B cell (primary cell): ENCODE measurements at regions not wholly inside any gene's neighbourhood (a gene's known extent, or its start where the extent isn't known, plus 50 kb on each side); places are given as distances from the start of the nearest gene placed in this dataset.

Experiments used
- ATAC-seq: fragments of 200-7000 bp; cut with Tn5 transposase; one replicate; pipeline ENCODE4 v1.10.0; 2021; ENCODE audit warnings: low read depth, mild to moderate bottlenecking, moderate number of reproducible peaks, moderate library complexity
- CTCF ChIA-PET: fragments of 350-600 bp; sonication (Branson Sonifier 250); formaldehyde crosslinking; loops from one replicate; lab custom pipeline; 2021; ENCODE audit warnings: antibody characterized with exemption, inconsistent platforms; lab: Charles Lee
- POLR2A ChIA-PET: fragments of 350-600 bp; sonication (Branson Sonifier 250); formaldehyde crosslinking; loops from one replicate; lab custom pipeline; 2021; ENCODE audit warnings: antibody characterized with exemption; lab: Charles Lee
- DNase-seq: peaks from one replicate; pipeline ENCODE4 v3.0.0; 2013
- H2AFZ ChIP-seq: 2 replicates; pipeline ENCODE4 v1.6.1; 2012; ENCODE audit warnings: mild to moderate bottlenecking, low read depth, low read length; ENCODE audit not compliant: insufficient read depth, poor library complexity, severe bottlenecking
- H3K27ac ChIP-seq, 2 donors: 1 replicate in 1 of 2; 2 replicates in 1 of 2; pipeline ENCODE4 v1.5.1; 2012 to 2013; ENCODE audit warnings: low read length in 2 of 2, mild to moderate bottlenecking in 2 of 2, moderate library complexity in 1 of 2
- H3K27me3 ChIP-seq, 4 experiments: fragments of 200-600 bp in 1 of 4; sonication (generic) in 1 of 4; replicated peaks in 1 of 4; 1 replicate in 2 of 4; 2 replicates in 2 of 4; pipeline versions ENCODE4 v1.6.1 to v1.7.0; 2013 to 2016; ENCODE audit warnings: low read length in 3 of 4, mild to moderate bottlenecking in 2 of 4, mixed read lengths in 1 of 4, moderate library complexity in 1 of 4; ENCODE audit not compliant: insufficient read depth in 4 of 4, control insufficient read depth in 3 of 4; ENCODE audit errors: control extremely low read depth in 1 of 4
- H3K36me3 ChIP-seq, 2 experiments: replicated peaks in 1 of 2; 1 replicate in 1 of 2; 2 replicates in 1 of 2; pipeline versions ENCODE4 v1.6.1 to v1.7.1; 2013; ENCODE audit warnings: low read length in 1 of 2; ENCODE audit not compliant: insufficient read depth in 2 of 2, control insufficient read depth in 1 of 2; ENCODE audit errors: control extremely low read depth in 1 of 2, extremely low read depth in 1 of 2
- H3K4me1 ChIP-seq, 2 donors: fragments of 200-600 bp in 1 of 2; sonication (generic) in 1 of 2; 1 replicate in 1 of 2; 2 replicates in 1 of 2; pipeline versions ENCODE4 v1.5.1 to v1.6.1; 2013 to 2017; ENCODE audit warnings: low read length in 2 of 2; ENCODE audit not compliant: control insufficient read depth in 2 of 2, insufficient read depth in 2 of 2
- H3K4me2 ChIP-seq: replicated peaks from 2 replicates; pipeline ENCODE3; 2012; ENCODE audit warnings: mild to moderate bottlenecking, low read depth, low read length; ENCODE audit not compliant: poor library complexity, severe bottlenecking
- H3K4me3 ChIP-seq, 5 experiments: fragments of 200-600 bp in 1 of 5; sonication (generic) in 1 of 5; 1 replicate in 3 of 5; 2 replicates in 2 of 5; pipeline versions ENCODE4 v1.5.1 to v1.7.0; 2011 to 2016; ENCODE audit warnings: low read length in 4 of 5, mild to moderate bottlenecking in 4 of 5, low read depth in 2 of 5, control low read depth in 1 of 5, moderate library complexity in 1 of 5; ENCODE audit not compliant: insufficient read depth in 1 of 5; ENCODE audit errors: control extremely low read depth in 1 of 5, extremely low read depth in 1 of 5
- H3K79me2 ChIP-seq: fragments of 200-600 bp; sonication (generic); one replicate; pipeline ENCODE4 v1.6.0; 2016; ENCODE audit warnings: low read length; ENCODE audit not compliant: control insufficient read depth, insufficient read depth
- H3K9ac ChIP-seq: fragments of 200-600 bp; sonication (generic); 2 replicates; pipeline ENCODE4 v1.6.1; 2017; ENCODE audit warnings: mild to moderate bottlenecking, low read length, moderate library complexity
- H3K9me3 ChIP-seq, 3 donors: one replicate each; pipeline versions ENCODE4 v1.6.1 to v1.7.1; 2013; ENCODE audit warnings: low read length in 2 of 3; ENCODE audit not compliant: control insufficient read depth in 2 of 3, insufficient read depth in 1 of 3; ENCODE audit errors: control extremely low read depth in 1 of 3
- H4K20me1 ChIP-seq: 2 replicates; pipeline ENCODE4 v1.6.0; 2012; ENCODE audit warnings: mild to moderate bottlenecking, low read length; ENCODE audit not compliant: insufficient read depth, control insufficient read depth, poor library complexity, severe bottlenecking
- H3K27ac Mint-ChIP-seq: one replicate; pipeline ENCODE4 v1.8.0; 2021; ENCODE audit warnings: mixed read lengths
- H3K27me3 Mint-ChIP-seq: one replicate; pipeline ENCODE4 v1.8.0; 2021; ENCODE audit warnings: mixed read lengths
- H3K4me1 Mint-ChIP-seq: one replicate; pipeline ENCODE4 v1.8.0; 2021; ENCODE audit warnings: mixed read lengths
- H3K4me3 Mint-ChIP-seq: one replicate; pipeline ENCODE4 v1.8.0; 2021; ENCODE audit warnings: mixed read lengths
- H3K9me3 Mint-ChIP-seq: one replicate; pipeline ENCODE4 v1.8.0; 2022; ENCODE audit warnings: mixed read lengths; ENCODE audit not compliant: insufficient read depth
- CTCF ChIP-seq: fragments of 200-600 bp; IDR thresholded peaks from one replicate; pipeline ENCODE4 v1.8.0; 2022; ENCODE audit warnings: antibody characterized with exemption, mild to moderate bottlenecking
- EZH2 ChIP-seq: IDR thresholded peaks from 2 replicates; pipeline ENCODE4 v1.6.1; 2012; ENCODE audit warnings: borderline replicate concordance, low read depth, mild to moderate bottlenecking, moderate library complexity, low read length; ENCODE audit not compliant: insufficient read depth, poor library complexity, severe bottlenecking
- WGBS: methylation state at CpG from one replicate; pipeline ENCODE4 v1.1.5; 2013; ENCODE audit warnings: missing lambda C conversion rate; ENCODE audit not compliant: insufficient coverage; 5-methylcytosine and 5-hydroxymethylcytosine counted together
- intact Hi-C: fragments of 100-400 bp; cut with micrococcal nuclease; formaldehyde crosslinking; loops from one replicate; pipeline ENCODE4 v1.10.0; 2022

DNA sequence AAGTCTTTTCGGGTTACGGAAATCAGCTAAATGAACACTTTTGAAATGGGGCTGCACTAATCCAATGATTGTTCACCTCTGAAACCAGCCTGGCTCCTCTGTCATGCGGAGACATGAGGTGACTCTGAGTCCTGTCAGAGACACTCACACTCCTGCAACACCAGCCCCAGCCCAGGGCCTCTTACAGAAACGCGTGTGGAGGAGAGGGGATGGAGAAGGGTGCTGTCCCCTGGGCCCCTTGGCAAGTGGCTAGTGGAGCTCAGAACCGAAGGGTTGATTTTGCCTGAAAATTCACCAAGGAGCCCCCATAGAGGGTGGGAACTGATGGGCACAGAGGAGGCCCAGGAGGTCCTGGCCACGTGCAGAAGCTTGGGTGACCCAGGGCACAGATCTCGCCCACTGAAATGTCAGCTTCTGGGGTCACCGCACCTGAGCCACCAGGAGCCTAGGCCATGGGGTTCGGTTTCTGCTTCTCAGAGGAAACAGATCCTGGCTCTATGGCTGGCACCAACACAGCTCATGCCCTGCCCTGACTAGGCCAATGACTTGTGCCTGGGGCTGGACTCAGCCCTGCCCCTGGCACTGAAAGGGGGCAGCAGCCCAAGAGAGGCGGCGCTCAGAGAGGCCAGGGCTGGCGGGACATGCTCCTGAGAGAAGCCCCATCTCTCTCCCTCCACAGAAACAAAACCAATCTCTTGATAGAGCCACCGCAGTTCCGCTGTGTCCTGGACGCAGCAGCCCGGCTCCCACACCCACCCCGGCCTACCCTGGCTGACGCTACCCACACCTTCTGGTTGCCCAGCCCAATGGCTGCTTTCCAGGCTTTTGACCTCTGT, 144.7 kb downstream of the ERMARD start:
- ChIA-PET CTCF (no interaction called here), POLR2A (no interaction called here)
- WGBS, result 94% methylated on average over 18 of the region's 19 CpGs
- Mint-ChIP-seq H3K27me3 (peaks cover 13% of the 10 kb centered on the region), H3K4me3 (no peak overlapping the region), H3K27ac (no peak overlapping the region), H3K4me1 (no peaks in the 10 kb centered on the region), H3K9me3 (no peaks in the 10 kb centered on the region)
- Histone ChIP-seq H3K27me3 (no peaks in the 10 kb centered on the region), H3K36me3 (no peaks in the 10 kb centered on the region), H3K27ac (no peak overlapping the region), H3K9me3 (peaks cover 0 to 47% (median 12%) of the 10 kb centered on the region in 3 donors), H4K20me1 (no peaks in the 10 kb centered on the region), H3K4me1 (no peaks in the 10 kb centered on the region), H3K4me3 (no peak overlapping the region), H2AFZ (no peak overlapping the region), H3K79me2 (no peaks in the 10 kb centered on the region), H3K9ac (no peak overlapping the region), H3K4me2 (no peak overlapping the region)
- intact Hi-C loops, result no loop called here
- no peak for DNase-seq
- ATAC-seq, result no peak
- TF ChIP-seq CTCF, result no peak
- TF ChIP-seq EZH2, result no peak

DNA sequence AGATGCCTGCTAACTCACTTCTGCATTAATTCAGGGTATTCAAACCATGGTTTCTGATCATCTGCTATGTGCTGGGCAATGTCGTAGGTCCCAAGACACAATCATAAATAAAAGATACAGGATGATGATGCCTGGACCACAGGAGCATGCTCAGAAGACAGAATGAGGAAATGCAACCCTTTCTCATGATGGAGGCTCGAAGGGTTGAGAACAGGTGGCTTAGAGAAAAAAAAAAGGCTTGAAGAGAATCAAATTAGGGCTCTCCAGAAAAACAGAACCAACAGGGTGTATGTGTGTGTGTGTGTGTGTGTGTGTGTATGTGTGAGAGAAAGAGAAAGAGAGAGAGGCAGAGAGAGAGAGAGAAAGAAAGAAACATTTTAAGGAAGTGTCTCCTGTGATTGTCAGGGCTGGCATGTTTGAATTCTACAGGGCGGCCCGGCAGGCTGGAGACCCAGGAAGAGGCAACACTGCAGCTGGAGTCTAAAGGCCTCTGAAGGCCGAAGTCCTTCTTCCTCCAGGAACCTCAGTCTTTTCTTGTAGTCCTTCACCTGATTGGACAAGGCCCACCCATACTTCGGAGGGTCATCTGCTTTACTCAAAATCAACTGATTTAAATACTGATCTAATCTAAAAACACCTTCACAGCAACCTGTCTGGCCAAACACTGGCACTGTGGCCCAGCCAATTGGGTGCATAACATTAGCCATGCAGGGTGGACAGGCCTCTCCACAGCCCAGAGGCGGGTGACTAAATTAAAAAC, 143.8 kb downstream of the ERMARD start:
- 53% methylated on average over 6 of the region's 7 CpGs for WGBS
- H3K9me3 Mint-ChIP-seq, result peaks cover 4% of the 10 kb centered on the region
- H3K27ac Mint-ChIP-seq, result no peak overlapping the region
- peaks cover 13% of the 10 kb centered on the region for H3K27me3 Mint-ChIP-seq
- ATAC-seq, result peak; percentile 17
- no peak overlapping the region for H3K4me3 Mint-ChIP-seq
- Histone ChIP-seq H3K4me3 (no peak overlapping the region), H3K9me3 (peaks cover 0 to 51% (median 12%) of the 10 kb centered on the region in 3 donors), H3K4me2 (no peak overlapping the region), H3K79me2 (no peaks in the 10 kb centered on the region), H2AFZ (no peak overlapping the region), H3K4me1 (no peaks in the 10 kb centered on the region), H3K27me3 (no peaks in the 10 kb centered on the region), H3K9ac (no peak overlapping the region), H4K20me1 (no peaks in the 10 kb centered on the region), H3K27ac (no peak overlapping the region), H3K36me3 (no peaks in the 10 kb centered on the region)
- H3K4me1 Mint-ChIP-seq, result no peaks in the 10 kb centered on the region
- CTCF ChIA-PET, result no interaction called here
- POLR2A ChIA-PET, result no interaction called here
- DNase-seq, result peak; percentile 42
- intact Hi-C loops, result no loop called here
- TF ChIP-seq CTCF (no peak), EZH2 (no peak)
